GM18861 (cell line): ENCODE measurements at regions not wholly inside any gene's neighbourhood (a gene's known extent, or its start where the extent isn't known, plus 50 kb on each side); places are given as distances from the start of the nearest gene placed in this dataset.
A peak's percentile ranks its signal among the peaks of the same experiment; 100 is the strongest.

ENCODE experiments used
- ATAC-seq: cut with Tn5 transposase; IDR thresholded peaks from one replicate; pipeline ENCODE4 v1.9.1; 2021; ENCODE audit not compliant: unreplicated experiment

- ATAC-seq: no peak
Observed at GRCh38 chr12:97267594-97268202, 194.9 kb upstream of the RMST start.

GRCh38 chr12:97272471-97272870, 190.1 kb upstream of the RMST start:
- ATAC-seq: no peak

GRCh38 chr12:97274386-97274785, 188.2 kb upstream of the RMST start:
- ATAC-seq: no peak

GRCh38 chr12:97275256-97275655, 187.3 kb upstream of the RMST start:
- ATAC-seq: no peak

GRCh38 chr12:97275728-97276590, 186.6 kb upstream of the RMST start:
- ATAC-seq: no peak

- no peak for ATAC-seq
Observed at GRCh38 chr12:97276661-97277429, 185.8 kb upstream of the RMST start.

- no peak for ATAC-seq
Observed at GRCh38 chr12:97283297-97283696, 179.3 kb upstream of the RMST start.

GRCh38 chr12:97288531-97288930, 174.1 kb upstream of the RMST start:
- no peak for ATAC-seq

- ATAC-seq: no peak
Observed at GRCh38 chr12:97292588-97292987, 170.0 kb upstream of the RMST start.

- no peak for ATAC-seq
Observed at GRCh38 chr12:97293541-97293940, 169.1 kb upstream of the RMST start.

GRCh38 chr12:97299847-97300246, 162.8 kb upstream of the RMST start:
- ATAC-seq: no peak

- ATAC-seq: no peak
Observed at GRCh38 chr12:97300431-97300830, 162.2 kb upstream of the RMST start.

- ATAC-seq: no peak
Observed at GRCh38 chr12:97300891-97301290, 161.7 kb upstream of the RMST start.

- no peak for ATAC-seq
Observed at GRCh38 chr12:97301576-97301975, 161.0 kb upstream of the RMST start.

- ATAC-seq: no peak
Observed at GRCh38 chr12:97305651-97306050, 157.0 kb upstream of the RMST start.

GRCh38 chr12:97306147-97306546, 156.5 kb upstream of the RMST start:
- ATAC-seq: peak; percentile 95

GRCh38 chr12:97308576-97309198, 153.9 kb upstream of the RMST start:
- peak; percentile 40 for ATAC-seq

GRCh38 chr12:97309921-97310320, 152.7 kb upstream of the RMST start:
- ATAC-seq: no peak

- ATAC-seq: no peak
Observed at GRCh38 chr12:97312570-97313135, 150.0 kb upstream of the RMST start.

- no peak for ATAC-seq
Observed at GRCh38 chr12:97313471-97314190, 149.0 kb upstream of the RMST start.
